ENCODE measurements at regions not wholly inside any gene's neighbourhood (a gene's known extent, or its start where the extent isn't known, plus 50 kb on each side); places are given as distances from the start of the nearest gene placed in this dataset.

- in situ Hi-C loops (cut with MboI; ENCODE audit: low sequenced_read_pairs, unreplicated experiment): no loop called here
- TF ChIP-seq, protein P1, sequence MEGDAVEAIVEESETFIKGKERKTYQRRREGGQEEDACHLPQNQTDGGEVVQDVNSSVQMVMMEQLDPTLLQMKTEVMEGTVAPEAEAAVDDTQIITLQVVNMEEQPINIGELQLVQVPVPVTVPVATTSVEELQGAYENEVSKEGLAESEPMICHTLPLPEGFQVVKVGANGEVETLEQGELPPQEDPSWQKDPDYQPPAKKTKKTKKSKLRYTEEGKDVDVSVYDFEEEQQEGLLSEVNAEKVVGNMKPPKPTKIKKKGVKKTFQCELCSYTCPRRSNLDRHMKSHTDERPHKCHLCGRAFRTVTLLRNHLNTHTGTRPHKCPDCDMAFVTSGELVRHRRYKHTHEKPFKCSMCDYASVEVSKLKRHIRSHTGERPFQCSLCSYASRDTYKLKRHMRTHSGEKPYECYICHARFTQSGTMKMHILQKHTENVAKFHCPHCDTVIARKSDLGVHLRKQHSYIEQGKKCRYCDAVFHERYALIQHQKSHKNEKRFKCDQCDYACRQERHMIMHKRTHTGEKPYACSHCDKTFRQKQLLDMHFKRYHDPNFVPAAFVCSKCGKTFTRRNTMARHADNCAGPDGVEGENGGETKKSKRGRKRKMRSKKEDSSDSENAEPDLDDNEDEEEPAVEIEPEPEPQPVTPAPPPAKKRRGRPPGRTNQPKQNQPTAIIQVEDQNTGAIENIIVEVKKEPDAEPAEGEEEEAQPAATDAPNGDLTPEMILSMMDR (IDR thresholded peaks at IDR 0.05; ENCODE audit: borderline replicate concordance, control extremely low read depth, extremely low read depth, insufficient read depth, missing control alignments): no peak
- no peak for DNase-seq (ENCODE audit: low spot score)
These were observed 83.3 kb downstream of the ZNF621 start for GRCh38 chr3:40608091-40608490.

- in situ Hi-C loops (cut with MboI; ENCODE audit: low sequenced_read_pairs, unreplicated experiment): no loop called here
- TF ChIP-seq, protein P1 (IDR thresholded peaks at IDR 0.05; ENCODE audit: borderline replicate concordance, control extremely low read depth, extremely low read depth, insufficient read depth, missing control alignments): no peak
- no peak for DNase-seq (ENCODE audit: low spot score)
These were observed 88.5 kb downstream of the ZNF621 start for GRCh38 chr3:40613306-40613705.

- TF ChIP-seq, protein P1 (IDR thresholded peaks at IDR 0.05; ENCODE audit: borderline replicate concordance, control extremely low read depth, extremely low read depth, insufficient read depth, missing control alignments): no peak
- in situ Hi-C loops (cut with MboI; ENCODE audit: low sequenced_read_pairs, unreplicated experiment): no loop called here
- no peak for DNase-seq (ENCODE audit: low spot score)
These were observed 90.6 kb downstream of the ZNF621 start for GRCh38 chr3:40615110-40615915.

- TF ChIP-seq, protein P1 (IDR thresholded peaks at IDR 0.05; ENCODE audit: borderline replicate concordance, control extremely low read depth, extremely low read depth, insufficient read depth, missing control alignments): no peak
- DNase-seq (ENCODE audit: low spot score): no peak
- in situ Hi-C loops (cut with MboI; ENCODE audit: low sequenced_read_pairs, unreplicated experiment): no loop called here
These were observed 91.4 kb downstream of the ZNF621 start for GRCh38 chr3:40615918-40616819.

DNA sequence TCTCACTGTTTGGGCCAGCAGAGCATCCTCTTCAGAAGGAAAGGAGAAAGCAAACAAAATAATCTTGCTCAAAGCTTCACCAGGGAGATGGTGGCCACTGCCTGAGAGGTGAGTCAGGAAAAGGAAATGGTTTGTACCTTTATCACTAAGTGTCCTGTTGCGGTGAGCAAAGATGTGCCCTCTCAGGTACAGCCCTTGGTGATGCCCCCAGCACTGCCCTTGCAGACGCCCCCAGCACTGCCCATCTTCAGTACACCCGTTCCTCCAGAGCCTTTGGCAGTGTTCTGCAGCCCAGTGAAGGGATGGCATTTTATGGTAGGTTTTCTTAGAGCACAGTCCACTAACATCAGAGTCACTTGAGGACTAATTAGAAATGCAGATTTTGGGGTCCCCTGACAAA is 92.3 kb downstream of the ZNF621 start:
- no peak for DNase-seq (ENCODE audit: low spot score)
- TF ChIP-seq, protein P1 (IDR thresholded peaks at IDR 0.05; ENCODE audit: borderline replicate concordance, control extremely low read depth, extremely low read depth, insufficient read depth, missing control alignments): no peak
- in situ Hi-C loops (cut with MboI; ENCODE audit: low sequenced_read_pairs, unreplicated experiment): no loop called here

DNA sequence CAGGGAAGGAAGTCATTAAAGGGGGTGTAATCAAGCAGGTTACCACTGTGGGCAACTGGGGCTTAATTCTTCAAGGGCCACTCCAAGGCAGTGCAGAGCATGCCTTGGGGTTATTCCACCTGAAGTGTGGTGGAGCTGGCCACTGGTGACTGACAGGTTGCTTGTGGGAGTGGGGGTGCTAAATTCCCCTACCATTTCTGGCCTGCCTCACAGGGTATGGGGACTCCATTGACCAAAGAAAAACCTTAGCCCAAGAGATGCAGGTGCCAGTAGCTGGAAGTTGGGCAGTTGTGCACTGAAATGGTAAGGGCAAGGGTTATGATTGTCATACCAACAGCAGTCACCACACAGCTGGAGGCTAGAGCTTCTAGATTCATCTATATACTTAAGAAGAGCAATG is 93.4 kb downstream of the ZNF621 start:
- TF ChIP-seq, protein P1 (IDR thresholded peaks at IDR 0.05; ENCODE audit: borderline replicate concordance, control extremely low read depth, extremely low read depth, insufficient read depth, missing control alignments): no peak
- no peak for DNase-seq (ENCODE audit: low spot score)
- in situ Hi-C loops (cut with MboI; ENCODE audit: low sequenced_read_pairs, unreplicated experiment): no loop called here

Data from GM13976 (cell line).